ENCODE measurements at regions not wholly inside any gene's neighbourhood (a gene's known extent, or its start where the extent isn't known, plus 50 kb on each side); places are given as distances from the start of the nearest gene placed in this dataset.

DNA sequence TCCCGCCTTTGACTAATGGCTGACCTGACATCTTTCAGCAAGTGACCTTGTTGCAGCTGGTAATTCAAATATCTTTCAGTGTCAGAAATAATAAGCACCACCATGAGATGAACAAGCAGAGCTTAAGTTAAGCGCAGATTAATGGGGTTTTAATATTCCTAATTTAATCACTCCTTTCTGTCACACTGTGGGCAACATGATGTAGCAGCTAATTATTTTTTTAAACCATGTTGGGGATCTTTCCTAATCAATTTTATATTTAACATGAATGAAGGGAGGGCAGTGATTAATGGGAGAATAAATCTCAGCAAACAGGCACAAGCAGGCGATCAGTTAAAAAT, 353.6 kb upstream of the TNRC6C start:
- H2AK5ac ChIP-seq (ENCODE audit: low read length) = no peak overlapping the region
- H2BK15ac ChIP-seq (replicated peaks; ENCODE audit: low read depth) = no peak overlapping the region
- H3K27me3 ChIP-seq (ENCODE audit: insufficient read depth, low read length, poor library complexity) = no peaks in the 10 kb centered on the region
- no peak overlapping the region for H3K23ac ChIP-seq (ENCODE audit: low read length)
- no peaks in the 10 kb centered on the region for H3K36me3 ChIP-seq (ENCODE audit: control insufficient read depth, insufficient read depth, low read length)
- H4K5ac ChIP-seq (ENCODE audit: low read length) = no peak overlapping the region
- H3K56ac ChIP-seq (ENCODE audit: low read length) = no peak overlapping the region
- no peaks in the 10 kb centered on the region for H3K79me2 ChIP-seq (ENCODE audit: control insufficient read depth, insufficient read depth, low read length)
- H4K8ac ChIP-seq (ENCODE audit: low read depth, low read length) = no peak overlapping the region
- no peaks in the 10 kb centered on the region for H3K4me1 ChIP-seq (ENCODE audit: control insufficient read depth, low read depth, low read length)
- no peak overlapping the region for H3K27ac ChIP-seq (ENCODE audit: low read depth, low read length)
- H3K4ac ChIP-seq (ENCODE audit: low read depth, low read length) = no peak overlapping the region
- no peak overlapping the region for H3K9ac ChIP-seq (ENCODE audit: low read length)
- H3K4me2 ChIP-seq (ENCODE audit: low read length) = no peak overlapping the region
- DNase-seq = no peak
- H3K79me1 ChIP-seq (ENCODE audit: low read length) = no peaks in the 10 kb centered on the region
- no peak overlapping the region for H2BK120ac ChIP-seq (ENCODE audit: low read depth, low read length)
- no peak overlapping the region for H3K18ac ChIP-seq (ENCODE audit: low read length)
- no peak overlapping the region for H3K4me3 ChIP-seq (ENCODE audit: low read length)
- H2BK5ac ChIP-seq (ENCODE audit: low read length) = no peak overlapping the region
- no CpG with 5 or more reads among the region's 3 CpGs for WGBS (ENCODE audit: extremely low coverage, insufficient coverage, low lambda C conversion rate)

DNA sequence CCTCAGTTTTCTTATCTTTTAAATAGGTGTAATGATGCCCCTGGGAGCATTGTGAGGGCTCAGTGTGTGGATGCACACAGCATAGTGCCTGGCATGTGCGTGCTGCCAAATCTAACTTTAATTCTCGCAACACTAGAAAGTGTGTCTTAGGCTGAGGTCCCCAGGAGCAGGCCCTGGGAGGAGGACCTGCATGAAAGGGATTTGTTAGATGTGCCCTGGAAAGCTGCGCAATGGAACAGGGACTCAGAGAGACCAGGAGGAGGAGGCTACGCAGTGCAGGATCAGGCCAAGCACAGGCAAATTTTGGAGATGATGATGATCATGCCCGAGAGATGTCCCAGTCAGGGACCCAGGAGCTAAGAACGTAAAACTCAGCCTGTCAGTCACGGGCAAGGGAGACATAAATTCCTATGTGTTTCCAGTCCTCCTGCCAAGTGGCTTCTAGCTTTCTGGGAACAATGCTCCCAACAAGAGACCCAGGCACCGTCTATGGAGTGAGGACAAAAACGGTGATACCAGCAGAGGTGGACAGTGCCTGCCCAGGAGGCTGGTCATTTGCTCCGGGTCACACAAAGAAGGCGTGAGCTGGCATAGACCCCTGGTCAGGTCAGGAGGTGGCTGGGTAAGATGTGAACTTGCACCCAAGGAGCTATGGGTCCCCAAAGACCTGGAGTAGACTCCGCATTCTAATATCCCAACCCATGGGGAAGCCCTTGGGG, 352.2 kb upstream of the TNRC6C start:
- no CpG with 5 or more reads among the region's 12 CpGs for WGBS (ENCODE audit: extremely low coverage, insufficient coverage, low lambda C conversion rate)
- DNase-seq = no peak
- H2AK5ac ChIP-seq (ENCODE audit: low read length) = no peak overlapping the region
- H3K4ac ChIP-seq (ENCODE audit: low read depth, low read length) = no peak overlapping the region
- no peak overlapping the region for H3K56ac ChIP-seq (ENCODE audit: low read length)
- H3K27ac ChIP-seq (ENCODE audit: low read depth, low read length) = no peak overlapping the region
- H3K79me1 ChIP-seq (ENCODE audit: low read length) = no peaks in the 10 kb centered on the region
- no peaks in the 10 kb centered on the region for H3K79me2 ChIP-seq (ENCODE audit: control insufficient read depth, insufficient read depth, low read length)
- H3K18ac ChIP-seq (ENCODE audit: low read length) = no peak overlapping the region
- H3K9ac ChIP-seq (ENCODE audit: low read length) = no peak overlapping the region
- no peaks in the 10 kb centered on the region for H3K4me1 ChIP-seq (ENCODE audit: control insufficient read depth, low read depth, low read length)
- H3K23ac ChIP-seq (ENCODE audit: low read length) = no peak overlapping the region
- H3K36me3 ChIP-seq (ENCODE audit: control insufficient read depth, insufficient read depth, low read length) = no peaks in the 10 kb centered on the region
- H3K27me3 ChIP-seq (ENCODE audit: insufficient read depth, low read length, poor library complexity) = no peaks in the 10 kb centered on the region
- no peak overlapping the region for H3K4me3 ChIP-seq (ENCODE audit: low read length)
- H4K8ac ChIP-seq (ENCODE audit: low read depth, low read length) = no peak overlapping the region
- no peak overlapping the region for H3K4me2 ChIP-seq (ENCODE audit: low read length)
- no peak overlapping the region for H2BK120ac ChIP-seq (ENCODE audit: low read depth, low read length)
- no peak overlapping the region for H4K5ac ChIP-seq (ENCODE audit: low read length)
- no peak overlapping the region for H2BK15ac ChIP-seq (replicated peaks; ENCODE audit: low read depth)
- no peak overlapping the region for H2BK5ac ChIP-seq (ENCODE audit: low read length)

DNA sequence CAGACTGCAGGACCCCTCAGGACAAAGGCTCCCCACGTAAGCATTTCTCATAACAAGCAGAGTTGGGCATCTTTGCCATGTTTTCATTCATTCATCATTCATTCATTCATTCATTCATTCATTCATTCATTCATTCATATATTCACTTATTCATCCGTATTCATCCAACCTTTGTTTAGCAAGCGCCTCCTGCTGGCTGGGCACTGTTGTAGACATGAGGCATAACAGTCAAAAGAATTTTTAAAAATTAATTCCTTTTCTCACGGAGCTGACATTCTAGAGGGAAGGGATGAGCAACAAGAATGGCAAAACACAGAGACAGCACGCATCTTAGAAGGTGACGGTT, 351.7 kb upstream of the TNRC6C start:
- no peak overlapping the region for H3K9ac ChIP-seq (ENCODE audit: low read length)
- no peak overlapping the region for H3K23ac ChIP-seq (ENCODE audit: low read length)
- H4K8ac ChIP-seq (ENCODE audit: low read depth, low read length) = no peak overlapping the region
- H3K4me3 ChIP-seq (ENCODE audit: low read length) = no peak overlapping the region
- H3K27ac ChIP-seq (ENCODE audit: low read depth, low read length) = no peak overlapping the region
- H3K18ac ChIP-seq (ENCODE audit: low read length) = no peak overlapping the region
- H2BK15ac ChIP-seq (replicated peaks; ENCODE audit: low read depth) = no peak overlapping the region
- no peaks in the 10 kb centered on the region for H3K79me1 ChIP-seq (ENCODE audit: low read length)
- H2BK5ac ChIP-seq (ENCODE audit: low read length) = no peak overlapping the region
- no peak overlapping the region for H3K4ac ChIP-seq (ENCODE audit: low read depth, low read length)
- no peak overlapping the region for H3K4me2 ChIP-seq (ENCODE audit: low read length)
- no peak overlapping the region for H2BK120ac ChIP-seq (ENCODE audit: low read depth, low read length)
- H3K79me2 ChIP-seq (ENCODE audit: control insufficient read depth, insufficient read depth, low read length) = no peaks in the 10 kb centered on the region
- DNase-seq = no peak
- WGBS (ENCODE audit: extremely low coverage, insufficient coverage, low lambda C conversion rate) = no CpG with 5 or more reads among the region's 6 CpGs
- H2AK5ac ChIP-seq (ENCODE audit: low read length) = no peak overlapping the region
- H3K36me3 ChIP-seq (ENCODE audit: control insufficient read depth, insufficient read depth, low read length) = no peaks in the 10 kb centered on the region
- no peak overlapping the region for H3K56ac ChIP-seq (ENCODE audit: low read length)
- H3K27me3 ChIP-seq (ENCODE audit: insufficient read depth, low read length, poor library complexity) = no peaks in the 10 kb centered on the region
- H4K5ac ChIP-seq (ENCODE audit: low read length) = no peak overlapping the region
- no peaks in the 10 kb centered on the region for H3K4me1 ChIP-seq (ENCODE audit: control insufficient read depth, low read depth, low read length)

DNA sequence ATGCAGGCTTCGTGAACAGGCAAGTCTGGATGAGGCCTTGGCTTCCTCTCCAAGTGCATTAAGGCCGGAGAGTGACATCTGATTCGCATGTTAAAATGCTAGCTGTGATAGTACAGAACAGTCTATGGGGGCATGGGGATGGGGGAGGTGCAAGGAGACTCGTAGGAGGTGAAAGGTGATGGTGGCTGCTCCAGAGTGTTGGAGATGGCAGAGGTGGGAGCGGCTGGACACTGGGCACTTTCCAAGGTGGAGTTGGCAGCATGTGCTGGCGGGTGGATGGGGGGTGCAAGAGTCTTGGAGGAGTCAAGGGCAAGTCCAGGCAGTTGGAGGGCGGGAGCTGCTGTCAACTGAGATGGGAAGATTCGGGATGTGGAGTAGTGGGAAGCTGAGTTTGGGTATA, 350.9 kb upstream of the TNRC6C start:
- no peak overlapping the region for H2BK5ac ChIP-seq (ENCODE audit: low read length)
- no peaks in the 10 kb centered on the region for H3K79me2 ChIP-seq (ENCODE audit: control insufficient read depth, insufficient read depth, low read length)
- no CpG with 5 or more reads among the region's 8 CpGs for WGBS (ENCODE audit: extremely low coverage, insufficient coverage, low lambda C conversion rate)
- no peak overlapping the region for H3K9ac ChIP-seq (ENCODE audit: low read length)
- H3K4me3 ChIP-seq (ENCODE audit: low read length) = no peak overlapping the region
- no peaks in the 10 kb centered on the region for H3K79me1 ChIP-seq (ENCODE audit: low read length)
- DNase-seq = no peak
- H3K27ac ChIP-seq (ENCODE audit: low read depth, low read length) = no peak overlapping the region
- no peak overlapping the region for H3K23ac ChIP-seq (ENCODE audit: low read length)
- no peak overlapping the region for H2BK15ac ChIP-seq (replicated peaks; ENCODE audit: low read depth)
- H3K56ac ChIP-seq (ENCODE audit: low read length) = no peak overlapping the region
- H3K4ac ChIP-seq (ENCODE audit: low read depth, low read length) = no peak overlapping the region
- H2AK5ac ChIP-seq (ENCODE audit: low read length) = no peak overlapping the region
- no peak overlapping the region for H2BK120ac ChIP-seq (ENCODE audit: low read depth, low read length)
- no peaks in the 10 kb centered on the region for H3K4me1 ChIP-seq (ENCODE audit: control insufficient read depth, low read depth, low read length)
- H3K18ac ChIP-seq (ENCODE audit: low read length) = no peak overlapping the region
- H3K36me3 ChIP-seq (ENCODE audit: control insufficient read depth, insufficient read depth, low read length) = no peaks in the 10 kb centered on the region
- H4K8ac ChIP-seq (ENCODE audit: low read depth, low read length) = no peak overlapping the region
- no peak overlapping the region for H4K5ac ChIP-seq (ENCODE audit: low read length)
- no peak overlapping the region for H3K4me2 ChIP-seq (ENCODE audit: low read length)
- H3K27me3 ChIP-seq (ENCODE audit: insufficient read depth, low read length, poor library complexity) = no peaks in the 10 kb centered on the region

DNA sequence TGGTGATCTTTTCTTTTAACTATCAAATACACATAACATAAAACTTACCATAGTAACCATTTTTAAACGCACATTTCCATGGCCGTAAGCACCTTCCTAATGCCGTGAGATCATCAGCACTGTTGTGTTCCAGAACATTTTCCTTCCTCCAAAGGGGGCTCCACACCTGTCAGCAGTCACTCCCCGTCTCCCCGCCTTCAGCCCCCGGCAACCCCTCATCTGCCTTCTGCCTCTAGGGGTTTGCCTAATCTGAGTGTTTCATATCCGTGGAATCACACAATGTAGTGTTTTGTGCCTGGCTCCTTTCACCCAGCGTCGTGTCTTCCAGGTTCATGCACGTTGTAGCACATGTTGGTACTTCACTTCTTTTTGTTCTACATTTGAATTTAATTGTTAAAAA, 350.1 kb upstream of the TNRC6C start:
- no CpG with 5 or more reads among the region's 10 CpGs for WGBS (ENCODE audit: extremely low coverage, insufficient coverage, low lambda C conversion rate)

More for the DNA sequence above, 350.1 kb upstream of the TNRC6C start:
- no peak overlapping the region for H3K27ac ChIP-seq (ENCODE audit: low read depth, low read length)
- no peak overlapping the region for H3K56ac ChIP-seq (ENCODE audit: low read length)
- no peak for DNase-seq
- H2BK120ac ChIP-seq (ENCODE audit: low read depth, low read length) = no peak overlapping the region
- H2BK5ac ChIP-seq (ENCODE audit: low read length) = no peak overlapping the region
- no peak overlapping the region for H4K5ac ChIP-seq (ENCODE audit: low read length)
- H3K4me1 ChIP-seq (ENCODE audit: control insufficient read depth, low read depth, low read length) = no peaks in the 10 kb centered on the region
- H3K4me3 ChIP-seq (ENCODE audit: low read length) = no peak overlapping the region
- H3K79me1 ChIP-seq (ENCODE audit: low read length) = no peaks in the 10 kb centered on the region
- no peaks in the 10 kb centered on the region for H3K79me2 ChIP-seq (ENCODE audit: control insufficient read depth, insufficient read depth, low read length)
- no peak overlapping the region for H3K23ac ChIP-seq (ENCODE audit: low read length)
- no peak overlapping the region for H2BK15ac ChIP-seq (replicated peaks; ENCODE audit: low read depth)
- H3K4me2 ChIP-seq (ENCODE audit: low read length) = no peak overlapping the region
- no peak overlapping the region for H4K8ac ChIP-seq (ENCODE audit: low read depth, low read length)
- H3K9ac ChIP-seq (ENCODE audit: low read length) = no peak overlapping the region
- H2AK5ac ChIP-seq (ENCODE audit: low read length) = no peak overlapping the region
- no peaks in the 10 kb centered on the region for H3K36me3 ChIP-seq (ENCODE audit: control insufficient read depth, insufficient read depth, low read length)
- no peak overlapping the region for H3K18ac ChIP-seq (ENCODE audit: low read length)
- no peak overlapping the region for H3K4ac ChIP-seq (ENCODE audit: low read depth, low read length)
- no peaks in the 10 kb centered on the region for H3K27me3 ChIP-seq (ENCODE audit: insufficient read depth, low read length, poor library complexity)

Measured in mesendoderm (in vitro differentiated cells).